GM21528 (cell line): ENCODE measurements at regions not wholly inside any gene's neighbourhood (a gene's known extent, or its start where the extent isn't known, plus 50 kb on each side); places are given as distances from the start of the nearest gene placed in this dataset.

Experiments used
- ATAC-seq: cut with Tn5 transposase; IDR thresholded peaks from one replicate; pipeline ENCODE4 v1.9.1; 2021; ENCODE audit warnings: mild to moderate bottlenecking, moderate library complexity; ENCODE audit not compliant: unreplicated experiment, low FRiP score

DNA sequence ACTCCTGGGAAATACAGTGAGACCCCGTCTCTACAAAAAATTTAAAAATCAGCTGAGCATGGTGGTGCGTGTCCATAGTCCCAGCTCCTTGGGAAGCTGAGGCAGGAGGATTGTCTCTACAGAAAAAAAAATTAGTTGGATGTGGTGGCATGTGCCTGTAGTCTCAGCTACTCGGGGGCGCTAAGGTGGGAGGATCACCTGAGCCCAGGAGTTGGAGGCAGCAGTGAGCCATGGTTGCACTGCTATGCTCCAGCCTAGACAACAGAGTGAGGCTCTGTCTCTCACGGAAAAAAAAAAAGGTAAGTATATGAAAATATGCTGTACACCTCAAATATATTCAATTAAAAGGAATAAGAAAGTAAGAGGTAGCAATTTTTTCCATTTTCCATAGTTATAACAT lies 92.5 kb upstream of the TGIF1 start:
- no peak for ATAC-seq

DNA sequence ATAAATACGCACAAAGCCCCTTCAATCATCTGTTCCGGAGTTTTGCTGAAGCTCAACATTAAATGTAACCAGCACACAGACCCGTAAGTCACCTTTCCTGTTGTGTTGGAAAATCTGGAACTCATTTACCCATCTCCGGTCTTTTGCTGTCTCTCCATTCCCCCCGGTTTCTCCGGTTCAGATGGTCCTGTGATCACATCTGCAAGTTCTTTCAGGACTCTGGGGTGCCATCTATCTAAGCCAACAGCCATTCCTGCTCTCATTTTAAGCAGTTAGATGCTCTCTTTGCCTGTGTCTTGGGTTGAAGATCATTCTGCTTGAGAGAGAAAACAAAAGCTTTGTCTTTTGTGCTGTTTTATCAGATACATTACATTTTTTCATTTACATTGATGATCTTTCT lies 91.7 kb upstream of the TGIF1 start:
- ATAC-seq, result no peak

DNA sequence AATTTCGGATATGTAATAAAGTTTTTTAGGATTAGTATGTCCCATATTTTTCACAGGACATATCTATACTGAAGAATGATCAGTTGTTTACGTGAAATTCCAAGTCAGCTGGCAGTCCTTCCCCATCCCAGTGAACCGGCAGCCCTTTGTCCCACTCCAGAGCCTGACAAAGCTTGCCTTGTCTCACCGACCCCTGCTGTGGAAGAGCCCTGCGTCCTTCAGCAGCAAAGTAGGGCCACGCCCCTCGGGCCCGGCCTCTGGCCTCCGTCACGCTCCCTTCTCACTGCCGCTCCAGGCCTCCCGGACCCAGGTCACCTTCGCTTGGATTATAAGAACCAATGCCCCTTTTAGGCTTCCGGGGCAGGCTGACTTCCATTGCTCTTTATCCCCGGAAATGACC lies 89.8 kb upstream of the TGIF1 start:
- ATAC-seq, result no peak

DNA sequence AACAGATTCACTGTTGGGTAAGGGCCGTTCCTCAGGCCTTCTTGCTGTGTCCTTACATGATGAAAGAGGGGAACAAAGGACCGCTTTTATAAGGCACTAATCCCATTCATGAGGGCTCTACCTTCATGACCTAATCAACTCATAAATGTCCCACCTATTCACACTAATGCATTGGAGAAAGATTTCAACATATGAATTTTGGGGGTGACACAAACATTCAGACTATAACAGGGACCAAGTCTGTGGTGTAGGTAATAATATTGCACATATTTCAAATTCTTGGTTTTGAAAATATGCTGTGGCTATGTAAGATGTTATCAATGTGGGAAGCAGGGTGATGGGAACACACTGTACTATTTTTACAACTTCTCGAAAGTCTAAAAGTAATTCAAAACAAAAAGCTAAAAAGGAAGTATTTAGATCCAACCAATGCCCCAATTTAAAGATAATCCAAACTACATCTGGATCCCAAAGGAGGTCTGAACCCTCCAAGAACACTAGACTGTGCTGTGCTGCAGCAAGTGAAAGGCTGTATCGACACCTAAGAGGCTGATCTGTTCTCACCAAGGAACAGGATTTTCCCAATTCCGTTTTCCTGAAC lies 82.4 kb upstream of the TGIF1 start:
- ATAC-seq, result no peak

DNA sequence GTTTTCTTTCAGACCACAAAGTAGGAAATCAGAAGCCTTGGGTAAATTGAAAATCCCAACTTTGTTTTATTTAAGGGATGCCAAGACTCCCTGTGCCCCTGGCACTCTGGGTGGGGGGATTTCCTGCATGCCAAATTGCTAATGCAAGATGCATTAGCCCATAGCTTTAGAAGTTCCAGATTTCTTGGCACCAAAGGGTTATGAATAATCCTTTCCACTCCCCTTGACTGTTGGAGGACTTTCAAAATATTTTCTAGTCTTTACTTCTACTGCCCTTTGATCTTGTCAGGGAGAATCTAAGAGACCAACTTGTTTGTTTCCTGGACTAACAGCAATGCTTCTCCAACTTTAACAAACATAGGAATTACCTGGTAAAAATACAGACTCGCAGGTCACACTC lies 81.8 kb upstream of the TGIF1 start:
- ATAC-seq, result no peak

DNA sequence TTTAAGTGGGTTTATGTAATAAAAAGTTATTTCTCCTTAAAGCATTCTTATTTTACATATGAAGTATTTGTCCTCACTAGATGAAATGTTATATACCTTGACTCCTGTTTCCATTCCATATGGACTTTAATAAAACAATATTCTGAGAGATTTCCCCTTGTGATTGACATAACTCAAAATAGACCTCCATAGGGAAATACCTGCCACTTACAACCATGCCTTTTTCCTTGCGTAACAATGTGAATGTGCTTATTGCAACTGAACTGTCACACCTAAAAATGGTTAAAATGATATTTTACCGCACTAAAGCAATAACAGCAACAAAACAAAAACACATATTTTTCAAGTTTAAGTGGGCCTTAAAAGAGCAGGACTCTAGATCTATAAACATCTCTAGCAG lies 70.3 kb upstream of the TGIF1 start:
- no peak for ATAC-seq

DNA sequence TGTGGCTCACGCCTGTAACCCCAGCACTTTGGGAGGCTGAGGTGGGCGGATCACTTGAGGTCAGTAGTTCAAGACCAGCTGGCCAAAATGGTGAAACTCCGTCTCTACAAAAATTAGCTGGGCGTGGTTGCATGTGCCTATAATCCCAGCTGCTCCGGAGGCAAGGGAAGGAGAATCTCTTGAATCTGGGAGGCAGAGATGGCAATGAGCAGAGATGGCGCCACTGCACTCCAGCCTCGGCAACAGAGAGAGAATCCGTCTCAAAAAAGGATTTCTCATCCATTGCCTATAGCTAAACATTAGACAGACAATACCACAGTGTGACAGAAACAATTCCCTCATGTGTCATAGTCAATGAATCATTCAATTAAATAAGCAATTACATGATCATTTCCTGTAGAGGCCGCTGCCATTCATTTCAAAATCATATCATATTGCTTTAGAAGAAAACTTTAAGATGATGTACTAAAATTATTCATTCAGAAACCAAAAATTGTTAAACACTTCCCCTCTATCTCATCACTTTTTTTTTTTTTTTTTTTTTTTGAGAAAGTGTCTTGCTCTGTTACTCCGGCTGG lies 69.5 kb upstream of the TGIF1 start:
- no peak for ATAC-seq

DNA sequence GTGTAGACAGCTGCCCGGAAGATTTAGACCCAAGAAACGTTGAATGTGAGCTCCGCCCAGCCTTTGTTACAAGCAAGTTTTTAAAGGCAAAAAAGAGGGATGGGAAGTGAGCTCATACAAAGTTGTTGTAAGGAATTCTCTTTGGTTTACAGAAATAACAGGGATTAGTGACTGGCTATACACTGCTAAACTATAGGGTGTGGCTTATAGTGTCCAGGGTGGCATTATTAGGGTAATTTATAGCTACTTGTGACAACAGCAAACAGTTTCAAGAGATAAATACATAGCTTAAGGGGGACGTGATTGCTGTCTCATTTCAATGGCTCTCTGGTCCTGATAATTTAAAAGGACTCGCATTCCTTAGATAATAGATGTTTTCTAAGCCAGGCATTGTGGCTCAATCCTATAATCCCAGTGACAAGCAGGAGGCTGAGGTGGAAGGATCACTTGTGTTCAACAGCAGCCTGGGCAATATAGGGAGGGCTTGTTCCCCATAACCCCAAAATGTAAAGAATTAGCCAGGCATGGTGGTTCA lies 66.5 kb upstream of the TGIF1 start:
- ATAC-seq, result no peak

DNA sequence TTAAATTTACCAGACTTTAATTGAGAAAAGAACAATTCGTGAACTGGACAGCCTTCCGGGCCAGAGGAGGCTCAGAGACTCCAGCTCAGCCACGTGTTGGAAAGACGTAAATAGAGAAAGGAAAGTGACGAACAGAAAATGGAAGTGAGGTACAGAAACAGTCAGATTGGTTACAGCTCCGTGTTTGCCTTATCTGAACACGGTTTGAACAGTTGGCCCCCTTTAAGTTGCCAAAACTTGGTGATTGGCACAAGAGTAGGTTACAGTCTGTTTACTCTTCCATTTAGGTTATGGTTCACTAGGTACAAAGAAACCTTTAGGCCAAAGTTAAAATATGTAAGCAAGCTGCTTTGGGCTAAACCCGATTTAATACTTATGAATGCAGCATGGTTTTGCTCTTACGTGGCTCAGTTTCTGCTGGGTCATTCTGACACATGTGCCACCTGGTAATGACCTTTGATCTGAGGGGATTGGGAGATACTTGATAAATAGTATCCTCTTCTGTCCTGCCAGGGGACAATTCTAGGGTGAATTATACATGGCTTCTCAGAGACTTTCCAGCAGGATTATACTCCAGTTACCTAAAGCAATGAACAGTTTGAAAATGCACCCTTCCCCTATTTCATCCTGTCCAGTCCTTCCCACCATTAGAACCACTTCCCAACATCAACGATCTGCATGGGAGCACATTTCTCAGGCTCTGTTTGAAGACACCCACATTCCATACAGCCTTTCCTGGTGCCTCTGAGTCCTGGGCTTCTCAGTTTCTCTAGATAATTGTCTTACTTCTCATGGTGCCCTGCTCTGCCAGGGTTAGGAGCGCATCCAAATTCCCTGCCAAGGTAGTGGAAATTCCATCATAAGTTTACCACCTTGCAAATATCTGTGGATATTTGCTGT lies 65.1 kb upstream of the TGIF1 start:
- ATAC-seq, result peak; percentile 73

DNA sequence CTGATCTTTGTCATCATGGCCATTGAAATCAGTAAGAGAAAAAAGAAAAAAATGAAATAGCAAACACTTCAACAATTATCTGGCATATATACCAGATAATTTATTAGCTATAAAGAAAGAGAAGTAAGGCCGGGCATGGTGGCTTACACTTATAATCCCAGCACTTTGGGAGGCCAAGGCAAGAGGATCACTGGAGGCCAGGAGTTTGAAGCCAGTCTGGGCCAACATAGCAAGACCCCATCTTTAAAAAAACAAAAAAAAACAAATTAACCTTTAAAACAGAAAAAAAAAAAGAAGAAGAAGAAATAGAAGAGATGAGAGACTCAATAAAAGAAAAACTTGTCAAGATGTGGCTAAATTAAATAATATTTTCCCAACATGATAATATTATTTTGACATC lies 61.6 kb upstream of the TGIF1 start:
- no peak for ATAC-seq

DNA sequence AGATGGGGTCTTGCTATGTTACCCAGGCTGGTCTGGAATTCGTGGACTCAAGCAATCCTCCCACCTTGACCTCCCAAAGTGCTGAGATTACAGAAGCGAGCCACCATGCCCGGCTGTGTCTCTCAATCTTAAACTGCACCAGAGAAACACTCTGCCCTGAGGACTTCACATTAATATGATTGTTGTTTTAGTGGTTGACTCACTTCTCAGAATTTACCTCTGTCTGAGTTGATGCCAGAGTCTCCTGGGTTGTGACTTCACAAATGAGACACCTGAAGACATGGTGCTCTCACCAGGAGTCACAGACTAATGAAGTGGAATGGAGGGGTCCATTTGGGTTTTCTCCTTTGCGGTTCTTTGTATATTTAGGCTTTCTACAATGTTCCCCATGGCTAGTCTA lies 61.0 kb upstream of the TGIF1 start:
- no peak for ATAC-seq

DNA sequence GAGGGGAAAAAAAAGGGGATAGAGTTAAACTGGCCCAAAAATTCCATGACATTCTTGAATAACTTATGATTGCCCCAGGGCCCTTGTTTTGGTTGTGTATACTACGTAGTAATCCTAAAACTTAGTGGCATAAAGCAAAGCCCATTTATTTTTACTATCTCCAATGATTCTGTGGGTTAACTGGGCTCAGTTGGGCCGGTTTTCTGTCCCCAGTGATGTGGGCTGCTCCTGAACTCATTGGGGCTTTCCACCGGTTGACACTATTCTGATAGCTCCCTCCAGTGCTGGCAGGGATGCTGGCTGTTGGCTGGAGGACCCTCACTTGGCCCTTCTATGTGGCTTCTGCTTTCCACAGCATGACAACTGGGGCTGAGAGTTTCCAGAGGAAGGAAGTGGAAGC lies 60.0 kb upstream of the TGIF1 start:
- ATAC-seq, result no peak

DNA sequence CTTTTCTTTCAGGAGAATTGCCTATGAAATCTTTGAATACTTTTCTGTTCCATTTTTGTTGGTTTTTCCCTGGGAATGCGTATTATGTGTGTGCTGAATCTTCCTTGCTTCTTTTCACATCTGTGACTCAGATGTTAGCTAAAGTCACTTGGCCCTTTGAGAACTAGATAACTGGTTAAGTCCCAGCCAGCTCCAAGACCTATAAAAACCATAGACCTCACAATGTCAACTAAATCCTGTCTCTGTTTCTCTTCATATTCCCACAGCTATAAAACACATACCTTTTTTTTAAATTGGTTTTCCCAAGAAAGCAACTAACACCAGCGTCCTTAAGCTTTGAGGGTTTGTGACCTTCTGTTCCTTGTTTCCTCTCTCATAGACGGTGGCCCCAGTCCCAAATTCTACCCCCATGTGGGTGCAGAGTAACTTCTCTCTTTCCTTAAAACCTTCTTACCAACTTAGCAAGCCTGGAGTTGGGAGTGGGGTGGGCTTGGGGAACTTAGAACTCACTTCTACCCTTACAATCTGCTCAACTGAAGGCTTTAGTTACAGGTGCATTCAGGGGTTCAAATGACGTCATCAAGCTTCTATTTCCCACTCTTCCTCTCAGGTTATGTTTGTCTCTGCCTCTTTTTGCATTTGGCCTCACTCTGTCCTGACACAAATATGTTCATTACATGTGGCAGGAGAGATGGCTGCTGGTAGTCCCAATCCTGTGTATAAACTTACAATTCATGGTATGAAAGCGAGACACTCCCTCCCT lies 58.1 kb upstream of the TGIF1 start:
- ATAC-seq, result no peak

DNA sequence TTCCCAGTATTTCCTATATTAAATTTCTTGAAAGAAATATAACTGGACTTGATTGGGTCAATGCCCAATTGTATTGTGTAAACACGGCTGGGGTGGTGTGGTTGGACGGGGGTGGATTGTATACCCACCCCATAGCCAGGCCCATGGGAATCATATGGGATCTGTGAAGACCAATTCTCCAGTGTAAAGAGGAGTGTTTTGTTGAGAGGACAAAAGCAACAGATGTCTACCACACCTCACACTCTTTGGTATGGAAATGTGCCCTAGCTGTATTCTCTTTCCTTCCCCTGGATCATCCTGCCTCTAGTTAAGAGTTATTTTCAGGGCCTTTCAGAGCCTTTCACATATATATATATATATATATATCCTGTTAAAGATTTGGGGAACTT lies 57.5 kb upstream of the TGIF1 start:
- ATAC-seq, result no peak

DNA sequence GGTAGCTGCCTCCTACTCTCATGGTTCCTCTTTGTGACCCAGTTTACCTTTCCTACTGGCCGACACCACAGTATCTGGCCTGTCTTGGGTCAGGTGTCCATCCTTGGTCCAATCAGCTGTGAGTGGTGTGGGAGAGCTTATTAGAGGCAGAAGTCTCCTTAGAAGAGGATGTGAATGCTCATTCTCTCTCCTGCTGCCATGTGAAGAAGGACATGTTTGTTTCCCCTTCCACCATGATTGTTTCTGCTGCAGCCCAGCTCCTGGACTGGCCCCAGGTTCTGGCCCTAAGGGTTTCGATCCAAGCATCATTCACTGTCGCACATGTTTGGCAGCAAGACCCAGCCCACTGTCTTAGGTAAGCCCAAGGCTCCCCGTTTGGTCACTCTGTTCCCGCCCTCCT lies 55.3 kb upstream of the TGIF1 start:
- ATAC-seq, result no peak

DNA sequence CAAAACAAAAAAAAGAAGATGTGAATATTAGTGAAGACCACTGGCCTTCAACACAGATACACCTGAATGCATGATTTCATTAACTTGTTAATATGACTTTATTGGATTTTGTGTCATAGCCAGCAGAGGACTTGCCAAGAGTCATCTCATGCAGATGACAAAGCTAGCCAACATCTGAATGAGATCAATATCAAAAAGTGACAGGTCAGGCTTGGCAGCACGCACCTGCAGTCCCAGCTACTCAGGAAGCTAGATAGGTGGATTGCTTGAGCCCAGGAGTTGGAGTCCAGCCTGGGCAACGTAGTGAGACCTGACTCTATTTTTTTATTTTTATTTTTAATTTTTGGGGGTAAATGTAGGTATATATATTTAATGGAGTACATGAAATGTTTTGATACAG lies 54.5 kb upstream of the TGIF1 start:
- ATAC-seq, result no peak

DNA sequence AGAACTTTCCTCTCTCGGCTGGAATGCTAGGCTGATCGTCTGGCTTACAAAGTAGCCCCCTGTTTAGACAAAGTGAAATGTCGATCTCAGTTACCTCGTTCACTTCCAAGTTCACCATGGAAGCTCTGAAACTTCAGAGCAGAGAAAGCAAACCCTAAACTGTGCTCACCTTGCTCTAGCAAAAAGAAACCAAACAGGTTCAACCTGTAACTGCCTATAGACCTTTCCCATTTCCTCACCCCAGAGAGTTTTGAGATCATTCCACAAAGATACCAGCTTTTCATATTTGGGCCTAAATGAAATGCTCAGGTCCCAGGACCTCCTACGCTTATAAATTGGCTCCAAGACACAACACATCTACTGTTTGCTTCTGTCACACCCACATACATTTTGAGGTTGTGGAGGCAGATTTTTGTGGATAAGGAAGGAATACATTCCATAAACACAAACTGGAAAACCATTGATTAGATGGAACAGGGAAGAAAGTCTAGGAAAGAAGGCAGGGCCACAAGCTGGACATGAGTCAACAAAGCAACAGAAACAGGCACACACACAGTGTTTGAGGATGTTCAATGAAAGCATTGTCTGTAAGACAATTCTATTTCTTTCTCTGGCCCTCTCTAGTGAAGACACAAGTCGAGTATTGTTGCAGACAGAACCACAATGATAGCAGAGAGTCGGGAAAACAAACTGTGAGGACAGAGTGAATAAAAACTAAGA lies 52.8 kb upstream of the TGIF1 start:
- no peak for ATAC-seq

DNA sequence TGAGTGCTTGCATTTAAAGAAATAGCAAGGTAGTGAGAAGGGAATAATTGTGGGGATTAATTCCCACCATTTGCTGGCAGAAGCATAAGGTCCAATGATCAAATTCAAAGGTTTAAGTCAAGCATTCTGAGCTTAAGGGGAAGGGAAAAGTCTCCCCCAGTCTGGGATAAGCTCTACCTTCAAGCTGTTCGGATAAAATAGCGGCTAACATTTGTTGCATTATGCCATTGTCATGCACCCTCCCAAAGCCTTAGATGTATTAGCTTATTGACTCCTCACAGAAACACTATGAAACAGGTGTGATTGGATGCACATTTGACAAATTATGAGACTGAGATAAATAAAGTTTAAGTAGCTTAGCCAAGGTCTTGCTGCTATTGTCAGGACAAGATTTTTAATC lies 52.2 kb upstream of the TGIF1 start:
- ATAC-seq, result no peak
